GM18870 (cell line): ENCODE measurements at regions not wholly inside any gene's neighbourhood (a gene's known extent, or its start where the extent isn't known, plus 50 kb on each side); places are given as distances from the start of the nearest gene placed in this dataset.

ENCODE experiments used
- ATAC-seq: cut with Tn5 transposase; IDR thresholded peaks from one replicate; pipeline ENCODE4 v1.9.1; 2021; ENCODE audit warnings: moderate library complexity; ENCODE audit not compliant: unreplicated experiment

DNA sequence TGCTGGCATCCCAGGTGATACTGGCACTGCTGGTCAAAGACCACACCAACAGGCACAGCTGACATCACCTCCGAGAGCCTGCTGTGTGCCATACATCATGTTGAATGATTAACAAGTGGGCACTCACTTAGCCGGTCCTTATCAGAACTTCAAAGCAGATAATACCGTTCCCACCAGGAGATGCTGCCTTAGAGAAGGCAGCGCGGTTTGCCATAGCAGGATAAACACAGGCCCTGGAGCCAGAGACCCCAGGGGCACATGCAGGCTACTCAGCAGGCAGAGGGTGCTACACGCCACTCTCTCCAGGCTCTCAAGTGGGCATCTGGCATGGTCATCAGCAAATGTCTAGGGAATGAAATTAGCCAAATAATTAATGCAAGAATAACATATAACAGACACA, 86.5 kb upstream of the CST7 start:
- no peak for ATAC-seq

DNA sequence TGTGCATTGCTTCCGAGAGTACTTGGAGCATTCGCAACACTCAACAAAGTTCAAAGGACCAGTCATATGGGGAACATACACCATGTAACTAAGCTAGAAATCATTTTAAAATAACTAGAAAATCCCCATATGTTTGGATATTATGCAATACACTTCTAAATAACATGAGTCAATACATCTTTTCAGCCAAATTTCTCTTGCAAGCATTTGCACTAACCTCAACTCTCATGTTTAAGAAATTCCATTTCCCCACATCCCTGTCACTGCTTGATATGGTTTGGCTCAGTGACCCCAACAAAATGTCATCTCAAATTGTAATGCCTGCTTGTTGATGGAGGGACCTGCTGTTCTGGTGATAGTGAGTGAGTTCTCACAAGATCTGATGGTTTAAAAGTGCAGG, 85.7 kb upstream of the CST7 start:
- no peak for ATAC-seq

DNA sequence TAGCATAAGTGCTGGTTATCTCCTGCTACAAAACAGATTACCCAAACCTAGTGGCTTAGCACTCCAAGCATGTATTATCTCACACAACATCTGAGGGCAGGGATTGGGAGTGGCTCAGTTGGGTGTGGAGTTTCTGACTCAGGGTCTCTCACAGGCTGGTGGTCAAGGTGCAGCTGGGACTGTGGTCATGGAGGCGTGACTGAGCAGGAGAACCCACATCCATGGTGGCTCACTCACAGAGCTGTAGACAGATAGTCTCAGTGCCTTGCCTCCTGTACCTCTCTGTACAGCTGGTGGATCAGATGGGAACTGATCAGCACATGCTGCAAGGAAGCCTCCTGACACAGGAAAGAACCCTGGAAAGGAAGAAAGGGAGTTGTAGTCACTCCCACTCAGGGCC, 83.1 kb upstream of the CST7 start:
- ATAC-seq, result no peak

DNA sequence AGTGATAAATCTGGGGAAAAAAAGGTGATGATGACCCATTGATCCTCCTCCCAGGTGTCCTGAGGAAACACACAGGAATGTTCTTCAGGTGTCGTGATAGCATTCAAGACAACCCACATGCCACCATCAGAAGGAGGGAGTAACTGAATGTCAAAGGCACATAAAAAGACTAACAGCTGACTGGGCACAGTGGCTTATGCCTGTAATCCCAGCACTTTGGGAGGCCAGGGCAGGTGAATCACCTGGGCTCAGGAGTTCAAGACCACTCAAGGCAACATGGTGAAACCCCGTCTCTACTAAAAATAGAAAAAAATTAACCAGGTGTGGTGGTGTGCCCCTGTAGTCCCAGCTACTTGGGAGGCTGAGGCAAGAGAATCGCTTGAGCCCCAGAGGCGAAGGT, 82.3 kb upstream of the CST7 start:
- no peak for ATAC-seq

DNA sequence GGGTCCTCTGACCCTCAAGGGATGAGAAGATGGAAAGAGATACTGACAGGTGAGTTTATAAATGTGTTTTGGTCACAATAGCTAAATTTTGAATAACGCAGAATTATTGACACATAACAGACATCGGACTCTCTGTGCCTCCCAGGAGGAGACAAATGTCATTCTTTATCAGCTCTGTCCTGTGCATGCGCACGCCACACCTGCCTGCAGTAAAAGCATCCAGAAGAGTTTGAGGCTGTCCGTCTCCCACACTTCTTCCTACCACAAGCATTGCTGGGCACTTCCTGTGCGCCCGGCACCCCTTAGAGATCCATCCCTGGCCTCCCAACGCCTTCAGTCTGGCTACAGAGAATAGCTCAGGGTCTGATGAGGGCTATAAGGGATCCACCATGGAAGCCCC, 81.5 kb upstream of the CST7 start:
- no peak for ATAC-seq

DNA sequence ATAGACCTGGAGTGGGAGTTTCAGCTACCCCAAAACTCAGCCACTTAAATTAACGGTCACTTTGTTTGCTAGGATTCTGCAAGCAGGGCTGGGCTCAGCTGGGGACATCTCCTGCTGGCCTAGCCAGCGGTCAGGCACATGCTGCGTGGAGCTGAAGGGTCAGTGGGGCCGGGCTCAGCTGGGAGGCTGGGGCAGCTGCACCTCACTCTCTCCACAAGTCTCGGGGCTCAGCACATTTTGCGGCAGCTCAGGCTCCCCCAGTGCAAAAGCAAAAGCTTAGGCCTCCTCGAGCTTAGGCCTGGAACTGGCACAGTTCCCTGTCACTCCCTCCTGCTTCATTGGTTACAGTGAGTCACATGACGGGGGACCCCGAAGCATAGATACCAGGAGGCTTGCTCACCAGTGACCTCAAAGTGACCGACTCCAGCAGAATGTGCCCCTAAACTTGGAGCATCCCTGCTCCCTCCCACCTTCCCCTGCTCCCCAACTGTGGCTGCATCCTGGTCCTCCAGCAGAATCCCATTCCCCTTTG, 80.6 kb upstream of the CST7 start:
- no peak for ATAC-seq

DNA sequence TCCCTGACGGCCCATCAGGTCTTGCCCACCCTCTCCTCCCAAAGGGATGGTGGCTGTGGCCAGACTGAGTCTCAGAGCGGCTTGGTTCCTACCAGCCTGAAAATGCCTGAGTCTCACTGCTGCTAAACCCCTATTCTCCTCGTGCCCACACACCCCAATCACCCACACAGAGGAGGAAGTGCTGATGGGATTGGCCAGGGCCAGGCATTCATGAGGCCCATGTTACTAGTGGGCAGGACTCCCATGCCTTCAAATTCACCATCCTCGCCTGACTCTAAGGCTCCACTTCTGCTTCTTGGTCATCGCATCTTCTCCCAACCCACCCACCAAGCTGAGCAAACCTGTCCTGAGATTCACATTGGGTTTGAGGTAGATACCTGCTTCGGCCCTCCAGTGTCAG, 80.1 kb upstream of the CST7 start:
- ATAC-seq, result no peak

DNA sequence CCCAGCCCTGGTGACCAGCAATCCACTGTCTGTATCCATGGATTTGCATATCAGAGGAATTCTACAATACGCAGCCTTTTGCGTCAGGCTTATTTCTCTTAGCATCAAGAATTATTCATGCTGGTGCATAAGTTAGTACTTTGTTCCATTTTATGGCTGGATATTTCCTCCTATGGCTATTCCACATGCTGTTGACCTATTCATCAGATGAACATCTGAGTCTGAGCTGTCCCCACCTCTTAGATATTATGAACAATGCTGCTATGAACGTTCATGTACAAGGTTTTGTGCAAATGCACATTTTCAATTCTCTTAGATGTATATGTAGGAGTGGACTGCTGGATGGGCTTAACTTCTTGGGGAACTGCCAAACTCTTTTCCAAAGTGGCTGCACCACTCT, 79.0 kb upstream of the CST7 start:
- no peak for ATAC-seq

DNA sequence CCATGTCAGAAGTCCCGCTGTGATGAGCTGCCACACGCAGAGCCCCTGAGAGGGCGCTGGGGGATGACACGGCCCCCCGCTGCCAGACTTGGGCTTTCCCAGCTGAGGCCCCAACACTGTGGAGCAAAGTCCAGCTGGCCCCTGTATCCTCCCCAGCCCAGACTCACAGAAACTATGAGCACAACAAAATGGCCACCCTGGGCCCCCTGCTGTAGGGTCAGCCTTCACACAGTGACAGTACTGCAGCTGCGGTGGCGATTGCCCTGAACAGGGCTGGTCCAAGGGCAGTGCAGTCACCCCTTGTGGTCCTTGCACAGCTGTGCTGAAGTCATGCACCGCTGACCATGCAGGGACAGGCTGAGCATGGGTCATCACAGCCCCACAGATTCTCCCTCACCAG, 78.2 kb upstream of the CST7 start:
- no peak for ATAC-seq

DNA sequence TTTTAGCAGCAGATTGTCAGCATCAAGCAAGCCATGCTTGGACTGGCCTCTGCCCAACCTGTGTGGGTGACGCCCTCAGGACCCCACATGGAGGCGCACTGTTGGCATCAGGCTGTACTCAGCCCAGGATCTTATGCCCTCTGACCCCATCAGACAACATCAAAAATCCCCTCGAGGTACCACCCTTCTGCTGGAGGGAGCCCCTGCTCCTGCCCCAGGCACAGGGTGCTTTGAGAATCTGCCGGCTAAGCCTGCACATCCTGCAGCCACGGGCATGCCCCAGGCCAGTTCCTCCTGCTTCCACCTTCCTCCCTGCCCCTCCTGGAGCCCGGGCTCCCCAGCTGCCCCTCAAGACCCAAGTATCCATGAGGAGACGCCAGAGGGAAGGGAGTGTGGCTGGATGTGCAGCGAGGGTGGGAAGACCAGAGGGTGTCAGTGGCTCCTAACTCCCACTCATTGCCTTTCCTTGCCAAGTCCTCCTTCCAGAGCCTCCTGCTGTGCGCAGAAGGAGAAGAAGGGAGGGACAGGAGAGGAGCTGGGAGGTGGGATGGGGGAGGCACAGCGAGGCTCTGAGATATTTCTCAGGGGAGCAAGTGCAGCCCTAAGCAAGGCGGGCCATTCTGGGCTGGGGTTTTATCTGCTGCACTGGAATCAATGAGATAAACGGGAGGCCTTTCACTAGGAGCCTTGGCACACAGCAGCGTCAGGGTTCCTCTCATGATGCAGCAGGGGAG, 77.4 kb upstream of the CST7 start:
- no peak for ATAC-seq

DNA sequence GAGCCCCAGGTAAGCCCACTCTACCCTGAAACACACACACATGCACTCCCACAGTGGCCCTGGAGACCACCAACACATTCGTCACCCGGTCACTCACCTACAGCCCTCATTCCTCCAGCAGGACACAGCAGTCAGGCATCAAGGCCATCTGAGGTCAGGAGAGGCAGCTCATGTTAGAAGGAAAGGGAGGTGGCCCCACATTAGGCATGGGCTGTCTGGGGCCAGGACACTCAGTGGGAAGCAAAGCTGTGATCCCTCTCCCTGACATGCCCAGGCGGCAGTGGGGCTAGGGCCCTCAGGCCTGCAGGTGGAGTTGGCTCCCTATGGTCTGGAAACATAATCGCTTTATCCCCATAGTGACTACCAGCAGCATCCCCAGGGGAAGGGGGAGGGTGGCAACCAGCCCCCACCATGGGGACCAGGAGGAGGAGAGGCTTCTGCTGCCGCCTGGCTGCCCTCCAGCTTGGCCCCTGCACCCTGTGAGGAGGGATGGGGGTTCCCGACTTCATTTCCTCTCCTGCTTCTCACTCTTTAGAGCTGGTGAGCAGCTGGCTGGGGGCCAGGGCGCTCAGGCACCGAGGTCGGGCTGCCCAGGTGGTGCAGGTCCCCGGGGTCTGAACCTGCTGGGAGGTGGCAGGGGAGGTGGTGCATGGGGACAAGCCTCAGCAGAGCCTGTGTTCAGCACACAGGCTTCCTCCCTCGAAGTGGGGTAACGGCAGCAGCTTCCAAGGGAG, 76.6 kb upstream of the CST7 start:
- ATAC-seq, result peak; percentile 49

DNA sequence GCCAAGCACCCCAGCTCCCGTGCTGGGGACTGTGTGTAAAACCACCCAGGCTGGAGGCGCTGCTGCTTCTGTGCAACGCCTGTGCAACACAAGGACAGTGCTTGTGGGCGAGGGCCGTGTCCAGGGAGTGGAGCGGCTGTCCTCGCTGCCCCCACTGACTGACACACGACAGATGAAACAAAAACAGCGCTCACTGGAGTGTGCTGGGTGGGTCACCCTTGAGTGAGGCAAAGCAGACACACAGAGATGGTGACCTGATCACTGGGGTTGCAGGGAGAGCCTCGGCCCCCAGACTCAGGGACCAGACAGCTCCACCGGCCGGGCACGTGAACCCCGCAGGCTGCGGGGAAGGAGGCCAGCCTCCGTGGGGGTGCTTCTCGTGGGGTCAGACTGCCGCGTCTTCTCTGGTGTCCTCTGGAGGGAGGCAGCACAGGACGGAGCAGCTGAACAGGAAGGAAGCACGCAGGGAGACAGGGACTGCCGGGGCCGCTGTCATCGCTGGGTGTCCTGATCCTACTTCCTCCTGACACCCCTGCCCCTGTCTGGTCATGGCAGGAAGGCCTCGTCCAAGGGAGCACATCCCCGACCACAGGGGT, 75.9 kb upstream of the CST7 start:
- ATAC-seq, result peak; percentile 6

DNA sequence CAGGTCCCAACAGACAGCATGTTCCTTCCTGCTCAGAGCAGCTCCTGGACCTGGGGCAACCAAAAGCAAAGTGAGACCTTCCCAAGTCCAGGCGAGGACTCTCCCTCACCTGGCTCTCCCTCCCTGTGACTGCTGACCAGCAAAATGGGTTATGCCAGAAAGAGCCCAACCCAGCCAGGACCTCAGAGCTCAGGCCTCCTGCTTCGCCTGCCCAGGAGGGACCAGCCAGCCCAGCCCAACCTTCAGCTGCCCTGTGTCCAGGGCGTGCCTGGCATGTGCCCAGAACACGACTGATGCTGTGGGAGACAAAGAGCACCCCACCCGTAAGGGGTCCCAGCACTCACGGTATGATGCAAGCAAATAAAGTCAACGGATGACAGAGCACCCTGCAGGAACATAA, 74.0 kb upstream of the CST7 start:
- no peak for ATAC-seq

DNA sequence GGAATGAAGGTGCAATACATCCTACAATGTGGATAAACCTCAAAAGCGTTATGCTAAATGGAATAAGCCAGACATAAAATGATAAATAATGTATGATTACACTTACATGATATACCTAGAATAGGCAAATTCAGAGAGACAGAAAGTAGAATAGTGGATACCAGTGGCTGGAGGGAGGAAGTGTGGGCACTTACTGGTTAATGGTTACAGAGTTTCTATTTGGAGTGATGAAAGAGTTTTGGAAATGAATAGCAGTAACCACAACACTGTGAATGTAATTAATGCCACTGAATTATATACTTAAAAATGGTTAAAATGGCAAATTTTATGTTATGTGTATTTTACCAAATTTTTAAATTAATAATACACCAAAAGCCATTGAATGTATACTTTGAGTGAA, 71.4 kb upstream of the CST7 start:
- peak; percentile 68 for ATAC-seq

DNA sequence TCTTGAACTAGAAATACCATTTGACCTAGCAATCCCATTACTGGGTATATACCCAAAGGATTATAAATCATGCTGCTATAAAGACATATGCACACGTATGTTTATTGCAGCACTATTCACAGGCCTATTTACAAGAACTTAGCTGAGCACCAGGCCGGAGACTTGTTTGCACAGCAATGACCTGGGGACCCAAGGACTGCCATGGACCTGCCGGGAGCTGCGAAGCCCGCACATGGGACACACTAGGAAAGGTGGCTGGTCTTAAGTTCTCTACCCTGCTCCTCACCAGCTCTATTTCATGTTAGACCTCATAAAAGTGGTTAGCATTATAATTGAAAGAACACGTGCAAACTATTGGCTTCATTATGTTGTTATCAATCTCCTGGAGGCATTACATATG, 70.4 kb upstream of the CST7 start:
- ATAC-seq, result no peak

DNA sequence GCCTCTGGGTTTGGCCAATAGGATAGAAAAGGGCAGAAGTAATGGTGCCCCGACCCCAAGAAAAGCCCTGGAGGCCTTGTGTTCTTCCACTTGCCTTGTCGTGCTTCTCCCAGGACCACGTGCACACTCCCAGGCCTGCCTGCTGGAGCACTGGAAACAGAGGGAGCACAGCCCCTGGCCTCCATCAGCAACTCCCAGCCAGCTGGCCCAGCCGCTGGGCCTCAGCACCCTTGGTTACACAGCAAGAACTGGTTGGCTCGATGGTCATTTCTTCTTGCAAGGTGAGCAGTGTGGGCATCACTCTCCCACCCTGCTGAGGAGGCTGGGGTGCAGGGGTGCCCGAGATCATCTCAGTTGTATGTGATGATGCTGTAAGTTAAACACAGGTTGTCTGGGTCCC, 69.2 kb upstream of the CST7 start:
- no peak for ATAC-seq

DNA sequence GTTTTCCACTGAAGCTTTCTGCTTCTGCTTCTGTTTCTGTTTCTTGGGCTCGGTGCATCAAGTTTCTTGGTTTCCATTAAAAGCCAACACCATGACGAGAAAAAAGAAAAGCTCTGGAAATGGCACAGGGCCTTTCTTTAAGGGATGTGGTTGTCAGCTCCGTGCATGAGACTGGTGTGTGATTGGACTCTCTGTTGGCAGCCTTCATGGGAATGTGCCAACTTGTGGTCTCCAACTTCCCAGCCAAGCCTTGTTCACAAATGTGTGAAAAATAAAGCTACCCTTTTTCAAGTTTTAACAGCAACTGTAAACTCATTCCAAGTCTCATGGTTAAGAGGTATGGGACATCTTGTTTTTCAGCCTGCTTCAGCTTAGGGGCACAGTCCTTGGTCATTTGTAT, 68.7 kb upstream of the CST7 start:
- ATAC-seq, result no peak

DNA sequence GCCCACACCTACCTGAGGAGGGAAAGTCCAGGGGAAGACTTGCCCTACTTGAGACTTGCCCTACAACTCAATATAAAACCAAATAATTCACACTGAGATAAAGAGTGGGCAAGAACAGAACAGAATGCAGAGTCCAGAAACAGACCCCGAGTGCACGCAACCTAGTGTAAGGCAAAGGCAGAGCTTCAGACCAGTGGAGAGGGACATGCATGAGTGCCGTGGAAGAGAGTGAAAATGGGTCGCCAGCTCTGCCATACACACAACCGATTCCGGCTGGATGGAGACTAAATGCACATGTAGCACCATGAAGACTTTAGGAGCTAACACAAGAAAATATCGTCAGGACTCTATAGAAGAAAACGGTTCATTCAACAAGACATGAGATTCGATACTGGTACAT, 58.8 kb upstream of the CST7 start:
- no peak for ATAC-seq

DNA sequence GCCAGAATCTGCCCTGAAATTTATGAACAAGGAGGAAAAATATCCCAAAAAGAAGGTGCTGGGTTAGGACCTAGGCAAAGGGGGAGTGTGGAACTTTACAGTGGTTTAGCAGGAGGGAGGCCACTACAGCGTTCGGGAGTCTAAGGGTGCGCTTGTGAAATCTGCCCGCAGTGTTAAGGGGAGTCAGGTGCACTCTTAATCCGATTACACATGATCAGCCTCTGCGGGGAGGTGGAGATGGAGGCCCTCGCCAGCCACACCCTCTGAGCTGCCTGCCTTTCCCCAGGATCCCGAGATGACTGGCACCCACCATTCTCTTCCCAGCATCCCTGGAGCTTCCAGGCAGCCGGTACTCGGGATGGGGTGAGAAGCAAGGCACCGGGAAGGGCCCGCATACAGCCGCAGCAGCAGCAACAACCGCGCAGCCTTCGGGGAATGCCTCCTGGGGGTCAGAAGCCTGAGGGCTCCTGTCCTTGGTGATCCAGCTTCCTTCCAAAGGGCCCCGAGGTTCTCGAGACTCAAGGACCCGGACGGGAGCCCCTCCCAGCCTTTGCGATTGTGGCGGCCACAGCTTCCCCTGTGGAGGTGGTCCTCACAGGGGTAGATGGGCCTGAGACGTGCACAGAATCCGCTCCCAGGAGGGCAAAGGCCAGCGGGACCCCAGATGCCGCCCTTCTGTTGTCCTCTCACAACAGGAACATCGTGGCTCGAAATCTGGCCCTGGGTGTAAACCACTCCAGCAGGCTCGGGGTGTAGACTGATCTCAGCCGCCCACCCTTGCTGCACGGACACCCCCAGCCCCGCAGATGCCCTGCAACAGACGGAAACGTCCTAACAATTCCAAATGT, 57.3 kb upstream of the CST7 start:
- no peak for ATAC-seq

DNA sequence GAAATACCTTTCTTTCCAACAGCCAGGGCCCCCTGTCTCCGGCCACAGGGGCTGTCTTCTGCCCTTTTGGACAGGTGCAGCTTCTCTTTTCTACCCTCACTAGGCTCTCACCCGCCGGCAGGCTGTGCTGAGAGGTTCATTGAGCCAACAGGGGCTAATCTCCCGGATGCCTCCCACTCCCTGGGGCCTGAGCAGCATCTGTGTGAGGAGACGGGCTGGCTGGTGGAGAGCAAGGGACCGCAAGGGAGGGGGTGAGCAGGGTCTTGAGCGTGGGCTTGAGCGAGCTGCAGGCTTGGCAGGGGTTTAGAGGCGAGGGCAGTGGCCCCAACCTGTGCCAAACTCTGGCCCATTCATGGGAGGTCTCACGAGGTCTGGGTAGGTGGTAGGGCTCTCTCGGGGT, 56.5 kb upstream of the CST7 start:
- ATAC-seq, result no peak

DNA sequence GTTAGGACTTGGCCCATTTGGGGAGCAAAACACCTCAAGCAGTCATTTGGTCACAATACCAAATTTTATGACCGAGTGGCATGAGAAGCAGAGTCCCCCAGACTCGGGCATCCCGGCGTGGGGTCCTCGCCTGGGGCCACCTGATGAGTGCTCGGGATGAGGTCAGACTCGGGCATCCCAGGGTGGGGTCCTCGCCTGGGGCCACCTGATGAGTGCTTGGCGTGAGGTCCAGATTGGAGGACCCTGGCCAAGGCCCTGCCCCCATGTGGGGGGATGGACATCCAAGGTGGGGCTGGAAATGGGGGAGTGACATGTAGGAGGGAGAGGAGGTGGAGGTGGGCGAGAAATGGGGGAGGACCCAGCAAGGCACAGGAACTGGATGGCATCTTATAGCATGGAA, 56.1 kb upstream of the CST7 start:
- ATAC-seq, result no peak
